Lung (tissue), 11 donors: ENCODE measurements at regions not wholly inside any gene's neighbourhood (a gene's known extent, or its start where the extent isn't known, plus 50 kb on each side); places are given as distances from the start of the nearest gene placed in this dataset.

Experiments
- ATAC-seq: fragments of 200-7000 bp; cut with Tn5 transposase; one replicate; pipeline ENCODE4 v1.9.1; 2020; ENCODE audit warnings: moderate number of reproducible peaks; ENCODE audit not compliant: insufficient read depth, low FRiP score
- DNase-seq, 3 donors: peaks; one replicate each; pipeline ENCODE4 v3.0.0-alpha.2; 2013 to 2017
- H3K27ac ChIP-seq, 2 donors: one replicate each; pipeline ENCODE4 v1.5.1; 2013; ENCODE audit warnings: mild to moderate bottlenecking in 2 of 2, moderate library complexity in 2 of 2, control low read depth in 1 of 2, inconsistent platforms in 1 of 2, low read depth in 1 of 2, low read length in 1 of 2
- H3K27me3 ChIP-seq, 3 donors: one replicate each; pipeline ENCODE4 v1.5.1; 2013; ENCODE audit warnings: low read length in 2 of 3; ENCODE audit not compliant: control insufficient read depth in 3 of 3, insufficient read depth in 3 of 3
- H3K36me3 ChIP-seq, 4 donors: one replicate each; pipeline ENCODE4 v1.5.1; 2013; ENCODE audit warnings: low read length in 4 of 4, mild to moderate bottlenecking in 1 of 4, moderate library complexity in 1 of 4; ENCODE audit not compliant: control insufficient read depth in 4 of 4, insufficient read depth in 4 of 4
- H3K4me1 ChIP-seq, 5 donors: one replicate each; pipeline ENCODE4 v1.5.1; 2013; ENCODE audit warnings: low read length in 5 of 5, mild to moderate bottlenecking in 2 of 5, moderate library complexity in 1 of 5; ENCODE audit not compliant: control insufficient read depth in 5 of 5, insufficient read depth in 5 of 5
- H3K4me3 ChIP-seq: one replicate; pipeline ENCODE4 v1.5.1; 2013; ENCODE audit warnings: mild to moderate bottlenecking, control low read depth, moderate library complexity
- H3K9ac ChIP-seq, 2 donors: one replicate each; pipeline ENCODE4 v1.5.1; 2013; ENCODE audit warnings: low read length in 2 of 2, control low read depth in 1 of 2; ENCODE audit not compliant: insufficient read depth in 1 of 2
- H3K9me3 ChIP-seq, 4 donors: one replicate each; pipeline ENCODE4 v1.5.1; 2013; ENCODE audit warnings: low read length in 3 of 4, mild to moderate bottlenecking in 1 of 4, moderate library complexity in 1 of 4; ENCODE audit not compliant: control insufficient read depth in 4 of 4, insufficient read depth in 3 of 4
- CTCF ChIP-seq: IDR thresholded peaks from 2 replicates; pipeline ENCODE4 v1.5.1; 2012; ENCODE audit warnings: mild to moderate bottlenecking; ENCODE audit errors: control extremely low read depth, extremely low read depth
- WGBS, 2 donors: extraction: QIAGEN DNeasy Blood & Tissue Kit; methylation state at CpG; one replicate each; pipeline ENCODE4 v1.1.7; 2013; 5-methylcytosine and 5-hydroxymethylcytosine counted together
- donor health status: control.
- donor health status: control.
- donor health status: Bipolar disorder and iron deficiency.
- donor health status: healthy.
- donor health status: DM: yes; HTN: yes; CAD: no.

GRCh38 chr12:75853626-75854025, 177.9 kb downstream of the PHLDA1 start:
- Histone ChIP-seq H3K9ac (no peak overlapping the region), H3K27me3 (no peaks in the 10 kb centered on the region), H3K4me3 (no peak overlapping the region), H3K9me3 (no peaks in the 10 kb centered on the region), H3K4me1 (peaks cover under 1 to 45% (median 16%) of the 10 kb centered on the region in 5 donors), H3K36me3 (no peaks in the 10 kb centered on the region), H3K27ac (no peak overlapping the region)
- no peak for ATAC-seq
- no peak for TF ChIP-seq CTCF
- DNase-seq: peak; percentile 67 to 85 (median 81)
- WGBS, 2 donors: 40 to 48% methylated on average over 2 of the region's 2 CpGs

- H3K27ac ChIP-seq: no peak overlapping the region
- WGBS, 2 donors: 48 to 70% methylated on average over 2 of the region's 2 CpGs
- TF ChIP-seq CTCF: no peak
- DNase-seq: no peak
- no peak overlapping the region for H3K4me3 ChIP-seq
- no peak overlapping the region for H3K9ac ChIP-seq
- H3K36me3 ChIP-seq: no peaks in the 10 kb centered on the region
- no peaks in the 10 kb centered on the region for H3K9me3 ChIP-seq
- ATAC-seq: no peak
- peaks cover 2 to 48% (median 16%) of the 10 kb centered on the region in 5 donors for H3K4me1 ChIP-seq
- no peaks in the 10 kb centered on the region for H3K27me3 ChIP-seq
These were observed 178.6 kb downstream of the PHLDA1 start for GRCh38 chr12:75852956-75853355.

GRCh38 chr12:75852143-75852542, 179.4 kb downstream of the PHLDA1 start:
- no peaks in the 10 kb centered on the region for H3K36me3 ChIP-seq
- H3K4me3 ChIP-seq: no peak overlapping the region
- H3K27me3 ChIP-seq: no peaks in the 10 kb centered on the region
- 90 to 94% methylated on average over 3 of the region's 3 CpGs for WGBS, 2 donors
- peaks cover 2 to 55% (median 16%) of the 10 kb centered on the region in 5 donors for H3K4me1 ChIP-seq
- no peak for TF ChIP-seq CTCF
- ATAC-seq: no peak
- no peaks in the 10 kb centered on the region for H3K9me3 ChIP-seq
- no peak overlapping the region for H3K27ac ChIP-seq
- H3K9ac ChIP-seq: no peak overlapping the region
- no peak for DNase-seq
